Endothelial cell of umbilical vein (primary cell): ENCODE measurements at regions not wholly inside any gene's neighbourhood (a gene's known extent, or its start where the extent isn't known, plus 50 kb on each side); places are given as distances from the start of the nearest gene placed in this dataset.

Experiments used
- POLR2A ChIP-seq: IDR thresholded peaks from 2 replicates; pipeline ENCODE4 v1.6.1; 2012; ENCODE audit warnings: low read depth, mild to moderate bottlenecking, control low read depth, low read length
- POLR2AphosphoS5 ChIP-seq: IDR thresholded peaks from 2 replicates; pipeline ENCODE4 v1.6.1; 2012; ENCODE audit warnings: low read depth, mild to moderate bottlenecking, control low read depth, low read length, moderate library complexity; ENCODE audit not compliant: insufficient read depth
- TF ChIP-seq, protein P1 (sequence below), 2 donors: IDR thresholded peaks; 1 replicate in 1 of 2; 2 replicates in 1 of 2; pipeline ENCODE4 v1.5.1; 2011; ENCODE audit warnings: low read length in 2 of 2, mild to moderate bottlenecking in 2 of 2, moderate library complexity in 2 of 2, control low read depth in 1 of 2, inconsistent platforms in 1 of 2, low read depth in 1 of 2; ENCODE audit not compliant: insufficient read depth in 1 of 2; ENCODE audit errors: extremely low read depth in 1 of 2

DNA sequence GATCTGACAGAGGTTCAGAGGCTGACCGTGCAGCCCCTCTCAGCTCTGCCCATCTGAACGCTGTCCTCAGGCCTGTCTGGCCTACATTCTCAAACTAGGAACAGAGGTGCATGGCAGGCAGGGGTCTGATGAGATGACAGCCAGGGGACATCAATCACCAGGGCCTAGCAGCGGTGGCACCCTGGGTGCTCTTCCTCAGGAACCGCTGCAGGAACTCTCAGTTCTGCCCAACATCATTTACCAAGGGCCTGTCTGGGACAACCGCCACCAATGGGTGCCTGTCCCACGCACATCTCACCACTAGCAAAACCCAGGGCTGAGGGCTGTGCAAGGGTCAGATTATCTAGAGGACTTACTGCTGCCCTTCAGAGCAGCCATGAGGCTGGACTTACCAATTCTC is 245.7 kb downstream of the TOMM20 start:
- TF ChIP-seq POLR2A (no peak), POLR2AphosphoS5 (no peak)
- TF ChIP-seq, protein P1, sequence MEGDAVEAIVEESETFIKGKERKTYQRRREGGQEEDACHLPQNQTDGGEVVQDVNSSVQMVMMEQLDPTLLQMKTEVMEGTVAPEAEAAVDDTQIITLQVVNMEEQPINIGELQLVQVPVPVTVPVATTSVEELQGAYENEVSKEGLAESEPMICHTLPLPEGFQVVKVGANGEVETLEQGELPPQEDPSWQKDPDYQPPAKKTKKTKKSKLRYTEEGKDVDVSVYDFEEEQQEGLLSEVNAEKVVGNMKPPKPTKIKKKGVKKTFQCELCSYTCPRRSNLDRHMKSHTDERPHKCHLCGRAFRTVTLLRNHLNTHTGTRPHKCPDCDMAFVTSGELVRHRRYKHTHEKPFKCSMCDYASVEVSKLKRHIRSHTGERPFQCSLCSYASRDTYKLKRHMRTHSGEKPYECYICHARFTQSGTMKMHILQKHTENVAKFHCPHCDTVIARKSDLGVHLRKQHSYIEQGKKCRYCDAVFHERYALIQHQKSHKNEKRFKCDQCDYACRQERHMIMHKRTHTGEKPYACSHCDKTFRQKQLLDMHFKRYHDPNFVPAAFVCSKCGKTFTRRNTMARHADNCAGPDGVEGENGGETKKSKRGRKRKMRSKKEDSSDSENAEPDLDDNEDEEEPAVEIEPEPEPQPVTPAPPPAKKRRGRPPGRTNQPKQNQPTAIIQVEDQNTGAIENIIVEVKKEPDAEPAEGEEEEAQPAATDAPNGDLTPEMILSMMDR (IDR thresholded peaks at IDR 0.05; ENCODE audit: extremely low read depth in 1 of 2, insufficient read depth in 1 of 2, low read depth in 1 of 2, low read length in 2 of 2) = no peak
